ENCODE measurements at regions not wholly inside any gene's neighbourhood (a gene's known extent, or its start where the extent isn't known, plus 50 kb on each side); places are given as distances from the start of the nearest gene placed in this dataset.

GRCh38 chr13:21233086-21233485, 56.6 kb downstream of the MRPL57 start:
- H3K4me3 ChIP-seq (ENCODE audit: control insufficient read depth, low read depth, low read length): peak overlapping the region; percentile 33
- no peak for TF ChIP-seq CTCF (IDR thresholded peaks at IDR 0.05; ENCODE audit: control insufficient read depth, insufficient read depth, low read depth, low read length, missing control alignments)
- DNase-seq (ENCODE audit: low read depth): no peak

GRCh38 chr13:21234526-21234925, 58.1 kb downstream of the MRPL57 start:
- no peak for DNase-seq (ENCODE audit: low read depth)
- TF ChIP-seq CTCF (IDR thresholded peaks at IDR 0.05; ENCODE audit: control insufficient read depth, insufficient read depth, low read depth, low read length, missing control alignments): no peak
- H3K4me3 ChIP-seq (ENCODE audit: control insufficient read depth, low read depth, low read length): no peak overlapping the region

- TF ChIP-seq CTCF (IDR thresholded peaks at IDR 0.05; ENCODE audit: control insufficient read depth, insufficient read depth, low read depth, low read length, missing control alignments): no peak
- H3K4me3 ChIP-seq (ENCODE audit: control insufficient read depth, low read depth, low read length): no peak overlapping the region
- DNase-seq (ENCODE audit: low read depth): no peak
Observed at GRCh38 chr13:21235174-21235573, 58.7 kb downstream of the MRPL57 start.

GRCh38 chr13:21237081-21237480, 60.6 kb downstream of the MRPL57 start:
- DNase-seq (ENCODE audit: low read depth): no peak
- no peak for TF ChIP-seq CTCF (IDR thresholded peaks at IDR 0.05; ENCODE audit: control insufficient read depth, insufficient read depth, low read depth, low read length, missing control alignments)
- H3K4me3 ChIP-seq (ENCODE audit: control insufficient read depth, low read depth, low read length): no peak overlapping the region

- TF ChIP-seq CTCF (IDR thresholded peaks at IDR 0.05; ENCODE audit: control insufficient read depth, insufficient read depth, low read depth, low read length, missing control alignments): no peak
- H3K4me3 ChIP-seq (ENCODE audit: control insufficient read depth, low read depth, low read length): no peak overlapping the region
- DNase-seq (ENCODE audit: low read depth): no peak
Observed at GRCh38 chr13:21238267-21238666, 61.8 kb downstream of the MRPL57 start.

GRCh38 chr13:21240586-21240985, 64.1 kb downstream of the MRPL57 start:
- no peak for TF ChIP-seq CTCF (IDR thresholded peaks at IDR 0.05; ENCODE audit: control insufficient read depth, insufficient read depth, low read depth, low read length, missing control alignments)
- DNase-seq (ENCODE audit: low read depth): peak; percentile 48
- peak overlapping the region; percentile 14 for H3K4me3 ChIP-seq (ENCODE audit: control insufficient read depth, low read depth, low read length)

- no peak for DNase-seq (ENCODE audit: low read depth)
- H3K4me3 ChIP-seq (ENCODE audit: control insufficient read depth, low read depth, low read length): no peak overlapping the region
- no peak for TF ChIP-seq CTCF (IDR thresholded peaks at IDR 0.05; ENCODE audit: control insufficient read depth, insufficient read depth, low read depth, low read length, missing control alignments)
Observed at GRCh38 chr13:21242236-21242635, 65.8 kb downstream of the MRPL57 start.

Data from AG09309 (cell line).